Panc1 (cell line): ENCODE measurements at regions not wholly inside any gene's neighbourhood (a gene's known extent, or its start where the extent isn't known, plus 50 kb on each side); places are given as distances from the start of the nearest gene placed in this dataset.

ENCODE experiments used
- ATAC-seq: fragments of 200-7000 bp; cut with Tn5 transposase; 2 replicates; pipeline ENCODE4 v1.9.1; 2020; ENCODE audit warnings: mild to moderate bottlenecking, moderate library complexity
- BruUV-seq: library from RNA; stranded (reverse); fragments of 400-500 nt; replicated peaks from 2 replicates; lab custom pipeline; 2021; lab: Mats Ljungman, UMichigan
- CTCF ChIA-PET: fragments of 300-600 bp; sonication (Branson Sonifier 250); formaldehyde crosslinking; loops from one replicate; lab custom pipeline; 2022; ENCODE audit warnings: antibody characterized with exemption; lab: Charles Lee
- POLR2A ChIA-PET: fragments of 300-600 bp; sonication (Branson Sonifier 250); formaldehyde crosslinking; loops from one replicate; lab custom pipeline; 2022; ENCODE audit warnings: antibody characterized with exemption; lab: Charles Lee
- DNase-seq: peaks from one replicate; pipeline ENCODE4 v3.0.0-alpha.2; 2010; ENCODE audit warnings: low read depth, low spot score
- H3K27ac ChIP-seq: 2 replicates; pipeline ENCODE4 v1.5.1; 2011; ENCODE audit warnings: mild to moderate bottlenecking, low read length, inconsistent platforms
- H3K27me3 ChIP-seq: fragments of 200-500 bp; sonication (Bioruptor generic); 2 replicates; pipeline ENCODE4 v1.6.0; 2014; ENCODE audit warnings: low read length, inconsistent platforms; ENCODE audit not compliant: control insufficient read depth, insufficient read depth
- H3K36me3 ChIP-seq: fragments of 200-500 bp; sonication (Bioruptor generic); 2 replicates; pipeline ENCODE4 v1.5.1; 2014; ENCODE audit warnings: inconsistent platforms, mild to moderate bottlenecking, low read length, moderate library complexity; ENCODE audit not compliant: control insufficient read depth, insufficient read depth
- H3K4me1 ChIP-seq: 2 replicates; pipeline ENCODE4 v1.5.1; 2011; ENCODE audit warnings: inconsistent platforms, mild to moderate bottlenecking, low read length, moderate library complexity; ENCODE audit not compliant: control insufficient read depth, insufficient read depth
- H3K4me3 ChIP-seq, 2 experiments: 2 replicates each; pipeline ENCODE4 v1.5.1; 2011 to 2012; ENCODE audit warnings: low read depth in 2 of 2, low read length in 2 of 2, mild to moderate bottlenecking in 2 of 2, inconsistent platforms in 1 of 2, moderate library complexity in 1 of 2
- H3K9me3 ChIP-seq: fragments of 200-500 bp; sonication (Bioruptor generic); 2 replicates; pipeline ENCODE4 v1.5.1; 2014; ENCODE audit warnings: low read depth, mild to moderate bottlenecking, inconsistent platforms, low read length, moderate library complexity; ENCODE audit not compliant: control insufficient read depth, insufficient read depth
- CTCF ChIP-seq: fragments of 450-650 bp; IDR thresholded peaks from 2 replicates; pipeline ENCODE4 v1.5.1; 2017; ENCODE audit warnings: mild to moderate bottlenecking
- POLR2AphosphoS5 ChIP-seq: IDR thresholded peaks from 2 replicates; pipeline ENCODE4 v1.6.1; 2012; ENCODE audit warnings: mild to moderate bottlenecking, low read depth, low read length, moderate library complexity
- SIN3A ChIP-seq: IDR thresholded peaks from 2 replicates; pipeline ENCODE4 v1.6.1; 2012; ENCODE audit warnings: low read depth, mild to moderate bottlenecking, low read length, moderate library complexity, borderline replicate concordance; ENCODE audit not compliant: insufficient read depth
- TCF7L2 ChIP-seq: IDR thresholded peaks from 2 replicates; pipeline ENCODE4 v1.6.1; 2011; ENCODE audit warnings: mild to moderate bottlenecking, low read depth, low read length, inconsistent platforms
- in situ Hi-C: cut with HindIII; loops from 2 replicates; pipeline ENCODE4 v1.10.0; 2016; ENCODE audit warnings: low sequenced_read_pairs, low pct_unique_long_range_greater_than_20kb
- intact Hi-C: fragments of 100-400 bp; cut with micrococcal nuclease; formaldehyde crosslinking; loops from one replicate; pipeline ENCODE4 v1.10.0; 2022; ENCODE audit not compliant: unreplicated experiment
- TF ChIP-seq, protein P1 (sequence below), 2 experiments: IDR thresholded peaks; 2 replicates each; pipeline ENCODE4 v1.6.1; 2011 to 2012; ENCODE audit warnings: low read depth in 2 of 2, control low read depth in 1 of 2, low read length in 1 of 2, mild to moderate bottlenecking in 1 of 2, moderate library complexity in 1 of 2; ENCODE audit not compliant: insufficient read depth in 1 of 2

GRCh38 chr2:18272148-18272494 is 288.3 kb downstream of the RDH14 start:
- no peaks in the 10 kb centered on the region for H3K9me3 ChIP-seq
- H3K4me1 ChIP-seq: no peaks in the 10 kb centered on the region
- no peak for TF ChIP-seq TCF7L2
- no peak for TF ChIP-seq SIN3A
- TF ChIP-seq POLR2AphosphoS5: no peak
- TF ChIP-seq, protein P1, sequence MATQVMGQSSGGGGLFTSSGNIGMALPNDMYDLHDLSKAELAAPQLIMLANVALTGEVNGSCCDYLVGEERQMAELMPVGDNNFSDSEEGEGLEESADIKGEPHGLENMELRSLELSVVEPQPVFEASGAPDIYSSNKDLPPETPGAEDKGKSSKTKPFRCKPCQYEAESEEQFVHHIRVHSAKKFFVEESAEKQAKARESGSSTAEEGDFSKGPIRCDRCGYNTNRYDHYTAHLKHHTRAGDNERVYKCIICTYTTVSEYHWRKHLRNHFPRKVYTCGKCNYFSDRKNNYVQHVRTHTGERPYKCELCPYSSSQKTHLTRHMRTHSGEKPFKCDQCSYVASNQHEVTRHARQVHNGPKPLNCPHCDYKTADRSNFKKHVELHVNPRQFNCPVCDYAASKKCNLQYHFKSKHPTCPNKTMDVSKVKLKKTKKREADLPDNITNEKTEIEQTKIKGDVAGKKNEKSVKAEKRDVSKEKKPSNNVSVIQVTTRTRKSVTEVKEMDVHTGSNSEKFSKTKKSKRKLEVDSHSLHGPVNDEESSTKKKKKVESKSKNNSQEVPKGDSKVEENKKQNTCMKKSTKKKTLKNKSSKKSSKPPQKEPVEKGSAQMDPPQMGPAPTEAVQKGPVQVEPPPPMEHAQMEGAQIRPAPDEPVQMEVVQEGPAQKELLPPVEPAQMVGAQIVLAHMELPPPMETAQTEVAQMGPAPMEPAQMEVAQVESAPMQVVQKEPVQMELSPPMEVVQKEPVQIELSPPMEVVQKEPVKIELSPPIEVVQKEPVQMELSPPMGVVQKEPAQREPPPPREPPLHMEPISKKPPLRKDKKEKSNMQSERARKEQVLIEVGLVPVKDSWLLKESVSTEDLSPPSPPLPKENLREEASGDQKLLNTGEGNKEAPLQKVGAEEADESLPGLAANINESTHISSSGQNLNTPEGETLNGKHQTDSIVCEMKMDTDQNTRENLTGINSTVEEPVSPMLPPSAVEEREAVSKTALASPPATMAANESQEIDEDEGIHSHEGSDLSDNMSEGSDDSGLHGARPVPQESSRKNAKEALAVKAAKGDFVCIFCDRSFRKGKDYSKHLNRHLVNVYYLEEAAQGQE (IDR thresholded peaks at IDR 0.05; ENCODE audit: insufficient read depth in 1 of 2, low read depth in 2 of 2, low read length in 1 of 2): no peak
- no peak for TF ChIP-seq CTCF
- POLR2A ChIA-PET: no interaction called here
- CTCF ChIA-PET: no interaction called here
- intact Hi-C loops (no loop called here), in situ Hi-C loops (no loop called here)
- no TSS peak for BruUV-seq
- ATAC-seq (no peak), DNase-seq (no peak)
- no peak overlapping the region for H3K27ac ChIP-seq
- no peaks in the 10 kb centered on the region for H3K36me3 ChIP-seq
- no peaks in the 10 kb centered on the region for H3K27me3 ChIP-seq
- no peak overlapping the region for H3K4me3 ChIP-seq

GRCh38 chr2:18271370-18272147 is 288.9 kb downstream of the RDH14 start:
- TF ChIP-seq, protein P1 (IDR thresholded peaks at IDR 0.05; ENCODE audit: insufficient read depth in 1 of 2, low read depth in 2 of 2, low read length in 1 of 2): no peak
- TF ChIP-seq TCF7L2 (no peak), CTCF (no peak), SIN3A (no peak), POLR2AphosphoS5 (no peak)
- no peaks in the 10 kb centered on the region for H3K4me1 ChIP-seq
- in situ Hi-C loops: no loop called here
- no TSS peak for BruUV-seq
- no peaks in the 10 kb centered on the region for H3K9me3 ChIP-seq
- no peaks in the 10 kb centered on the region for H3K27me3 ChIP-seq
- H3K36me3 ChIP-seq: no peaks in the 10 kb centered on the region
- no peak overlapping the region for H3K27ac ChIP-seq
- intact Hi-C loops: no loop called here
- CTCF ChIA-PET: no interaction called here
- POLR2A ChIA-PET: no interaction called here
- ATAC-seq: no peak
- DNase-seq: no peak
- no peak overlapping the region for H3K4me3 ChIP-seq
